HEK293 (cell line): ENCODE measurements at regions not wholly inside any gene's neighbourhood (a gene's known extent, or its start where the extent isn't known, plus 50 kb on each side); places are given as distances from the start of the nearest gene placed in this dataset.

Experiments
- CTCF ChIP-seq: fragments of 450-650 bp; formaldehyde crosslinking; IDR thresholded peaks from 2 replicates; pipeline ENCODE4 v1.5.1; 2016; ENCODE audit warnings: missing biosample characterization, missing genetic modification characterization
- IKZF3 ChIP-seq: fragments of 450-650 bp; IDR thresholded peaks from 2 replicates; pipeline ENCODE4 v1.5.0; 2018; ENCODE audit warnings: missing biosample characterization, mild to moderate bottlenecking, missing genetic modification characterization, moderate library complexity
- PBX3 ChIP-seq: sonication (generic); formaldehyde crosslinking; IDR thresholded peaks from 2 replicates; pipeline ENCODE4 v1.8.1; 2022; ENCODE audit warnings: mild to moderate bottlenecking, moderate library complexity, missing genetic modification reagents
- PRDM10 ChIP-seq: fragments of 450-650 bp; formaldehyde crosslinking; IDR thresholded peaks from 2 replicates; pipeline ENCODE4 v1.5.1; 2016; ENCODE audit warnings: missing biosample characterization, missing genetic modification characterization
- SALL2 ChIP-seq: fragments of 450-650 bp; formaldehyde crosslinking; IDR thresholded peaks from 2 replicates; pipeline ENCODE4 v1.5.0; 2017; ENCODE audit warnings: missing biosample characterization, mild to moderate bottlenecking, missing genetic modification characterization, borderline replicate concordance
- ZBTB17 ChIP-seq: fragments of 450-650 bp; formaldehyde crosslinking; IDR thresholded peaks from 2 replicates; pipeline ENCODE4 v1.5.1; 2016; ENCODE audit warnings: missing biosample characterization, missing genetic modification characterization
- ZBTB6 ChIP-seq: fragments of 450-650 bp; formaldehyde crosslinking; IDR thresholded peaks from 2 replicates; pipeline ENCODE4 v1.5.1; 2017; ENCODE audit warnings: missing biosample characterization, missing genetic modification characterization
- ZNF146 ChIP-seq: fragments of 450-650 bp; formaldehyde crosslinking; IDR thresholded peaks from 2 replicates; pipeline ENCODE4 v1.5.1; 2016; ENCODE audit warnings: missing biosample characterization, missing genetic modification characterization
- ZNF157 ChIP-seq: fragments of 450-650 bp; formaldehyde crosslinking; IDR thresholded peaks from 2 replicates; pipeline ENCODE4 v1.5.1; 2016; ENCODE audit warnings: missing biosample characterization, missing genetic modification characterization
- ZNF274 ChIP-seq, 2 experiments: fragments of 200-500 bp in 1 of 2; fragments of 450-650 bp in 1 of 2; sonication (Bioruptor generic) in 1 of 2; formaldehyde crosslinking in 1 of 2; IDR thresholded peaks; 2 replicates each; pipeline versions ENCODE4 v1.5.1 to v1.6.1; 2014 to 2016; ENCODE audit warnings: borderline replicate concordance in 1 of 2, inconsistent platforms in 1 of 2, low read length in 1 of 2, missing biosample characterization in 1 of 2, missing genetic modification characterization in 1 of 2
- ZNF324 ChIP-seq: fragments of 450-650 bp; formaldehyde crosslinking; IDR thresholded peaks from 2 replicates; pipeline ENCODE4 v1.5.1; 2016; ENCODE audit warnings: missing biosample characterization, missing genetic modification characterization
- ZNF76 ChIP-seq: fragments of 450-650 bp; formaldehyde crosslinking; IDR thresholded peaks from 2 replicates; pipeline ENCODE4; 2016; ENCODE audit warnings: low read depth, missing biosample characterization, missing genetic modification characterization, borderline replicate concordance
- ZNF837 ChIP-seq: fragments of 450-650 bp; formaldehyde crosslinking; IDR thresholded peaks from 2 replicates; pipeline ENCODE4 v1.5.1; 2016; ENCODE audit warnings: missing biosample characterization, missing genetic modification characterization
- ZSCAN30 ChIP-seq: fragments of 450-650 bp; IDR thresholded peaks from 2 replicates; pipeline ENCODE4 v1.5.1; 2018; ENCODE audit warnings: missing biosample characterization, mild to moderate bottlenecking, missing genetic modification characterization, moderate library complexity

GRCh38 chr10:36808625-36809362 is 316.6 kb upstream of the ANKRD30A start:
- TF ChIP-seq ZNF274 (IDR thresholded peaks at IDR 0.05; ENCODE audit: low read length), result no peak
- no peak for TF ChIP-seq ZNF274 (tag by site-specific recombination; IDR thresholded peaks at IDR 0.05; ENCODE audit: borderline replicate concordance)
- no peak for TF ChIP-seq CTCF
- no peak for TF ChIP-seq PRDM10
- no peak for TF ChIP-seq IKZF3 (tag by site-specific recombination)
- TF ChIP-seq PBX3 (CRISPR knock-in tag), result no peak
- TF ChIP-seq ZSCAN30 (tag by site-specific recombination), result no peak
- no peak for TF ChIP-seq ZNF157 (tag by site-specific recombination)
- TF ChIP-seq ZNF76 (tag by site-specific recombination), result no peak
- no peak for TF ChIP-seq ZBTB17 (tag by site-specific recombination)
- no peak for TF ChIP-seq ZNF146
- TF ChIP-seq ZNF324 (tag by site-specific recombination), result no peak
- TF ChIP-seq ZBTB6 (tag by site-specific recombination), result no peak
- no peak for TF ChIP-seq SALL2 (tag by site-specific recombination)
- TF ChIP-seq ZNF837 (tag by site-specific recombination), result no peak
